ENCODE measurements at regions not wholly inside any gene's neighbourhood (a gene's known extent, or its start where the extent isn't known, plus 50 kb on each side); places are given as distances from the start of the nearest gene placed in this dataset.

- no peak for TF ChIP-seq CTCF (IDR thresholded peaks at IDR 0.05)
- no peak for TF ChIP-seq EZH2 (IDR thresholded peaks at IDR 0.05)
These were observed 67.1 kb upstream of the ADGRF1 start for GRCh38 chr6:47109281-47109680.

All from neural progenitor cell (in vitro differentiated cells).